ENCODE measurements at regions not wholly inside any gene's neighbourhood (a gene's known extent, or its start where the extent isn't known, plus 50 kb on each side); places are given as distances from the start of the nearest gene placed in this dataset.

GRCh38 chr2:193475038-193475437 lies 1280.3 kb upstream of the TMEFF2 start:
- H3K56ac ChIP-seq (replicated peaks; ENCODE audit: insufficient read length, low read depth, low read length) = no peak overlapping the region
- no peak overlapping the region for H3K9ac ChIP-seq (replicated peaks in 1 of 4; ENCODE audit: extremely low read depth in 1 of 4, low read depth in 3 of 4, low read length in 3 of 4)
- no peaks in the 10 kb centered on the region for H3K23me2 ChIP-seq (ENCODE audit: low read depth, low read length)
- no peak overlapping the region for H3K4ac ChIP-seq (replicated peaks; ENCODE audit: insufficient read length, low read depth, low read length)
- no peak overlapping the region for H3K4me2 ChIP-seq (ENCODE audit: insufficient read depth in 1 of 2, low read depth in 2 of 2, low read length in 2 of 2)
- FAIRE-seq = no peak
- no peak overlapping the region for H3K14ac ChIP-seq (ENCODE audit: insufficient read length)
- DNase-seq (ENCODE audit: low read depth in 1 of 2, low spot score in 2 of 2) = no peak
- H3K79me2 ChIP-seq (ENCODE audit: control insufficient read depth in 1 of 2, insufficient read depth in 2 of 2, low read length in 2 of 2) = no peaks in the 10 kb centered on the region
- H2BK120ac ChIP-seq (replicated peaks; ENCODE audit: low read depth, low read length) = no peak overlapping the region
- no peak overlapping the region for H2BK12ac ChIP-seq (ENCODE audit: low read depth, low read length)
- no peak overlapping the region for H3K23ac ChIP-seq (ENCODE audit: insufficient read length)
- WGBS, 2 experiments (ENCODE audit: extremely low coverage in 1 of 2, insufficient coverage in 1 of 2, insufficient read length in 1 of 2, insufficient replicate concordance in 2 of 2, low coverage in 1 of 2, low lambda C conversion rate in 2 of 2, missing lambda C conversion rate in 1 of 2) = 92% methylated on average over 3 of the region's 3 CpGs; no CpG with 5 or more reads in 1 of the 2 experiments
- POLR2A ChIA-PET (ENCODE audit: partially characterized antibody) = no interaction called here
- H3K9me3 ChIP-seq (ENCODE audit: insufficient read depth in 2 of 2, low read depth in 1 of 2, low read length in 1 of 2) = no peaks in the 10 kb centered on the region
- no peak overlapping the region for H2BK15ac ChIP-seq (ENCODE audit: low read length)
- no peak overlapping the region for H3K4me3 ChIP-seq (ENCODE audit: extremely low read depth in 1 of 4, insufficient read depth in 2 of 4, low read depth in 3 of 4, low read length in 4 of 4)
- H3K4me1 ChIP-seq (replicated peaks in 1 of 4; ENCODE audit: control insufficient read depth in 3 of 4, insufficient read depth in 4 of 4, low read length in 3 of 4) = no peaks in the 10 kb centered on the region
- H3K36me3 ChIP-seq (ENCODE audit: control insufficient read depth in 2 of 4, insufficient read depth in 4 of 4, low read length in 3 of 4) = no peaks in the 10 kb centered on the region
- no peaks in the 10 kb centered on the region for H3K27me3 ChIP-seq (replicated peaks in 1 of 4; ENCODE audit: control insufficient read depth in 3 of 4, extremely low read depth in 1 of 4, insufficient read depth in 3 of 4, low read length in 3 of 4)
- H2AFZ ChIP-seq (ENCODE audit: low read length) = no peak overlapping the region
- CTCF ChIA-PET (ENCODE audit: partially characterized antibody) = no interaction called here
- H3K79me1 ChIP-seq (ENCODE audit: low read depth, low read length) = no peaks in the 10 kb centered on the region
- H2BK20ac ChIP-seq (ENCODE audit: low read length) = no peak overlapping the region
- H3K27ac ChIP-seq (ENCODE audit: low read depth, low read length) = no peak overlapping the region
- H4K5ac ChIP-seq (ENCODE audit: insufficient read length, low read depth, low read length) = no peak overlapping the region
- no peak overlapping the region for H2AK5ac ChIP-seq (ENCODE audit: low read depth, low read length)
- H4K91ac ChIP-seq (replicated peaks; ENCODE audit: insufficient read length, low read length) = no peak overlapping the region
- H4K20me1 ChIP-seq (replicated peaks in 1 of 2; ENCODE audit: control insufficient read depth in 1 of 2, insufficient read depth in 2 of 2, low read length in 2 of 2) = no peaks in the 10 kb centered on the region
- H2BK5ac ChIP-seq (ENCODE audit: low read depth, low read length) = no peak overlapping the region
- H3K18ac ChIP-seq (ENCODE audit: extremely low read depth, low read length) = no peak overlapping the region
- H4K8ac ChIP-seq (ENCODE audit: extremely low read depth, insufficient read depth, low read length) = no peak overlapping the region
- TF ChIP-seq SP2 (IDR thresholded peaks at IDR 0.05; ENCODE audit: low read length) (no peak), NANOG (IDR thresholded peaks at IDR 0.05; ENCODE audit: insufficient read depth, low read depth, low read length, poor library complexity, severe bottlenecking) (no peak), SP4 (IDR thresholded peaks at IDR 0.05; ENCODE audit: low read length) (no peak), CBX8 (IDR thresholded peaks at IDR 0.05; ENCODE audit: borderline replicate concordance, low read depth, low read length) (no peak), TAF7 (optimal IDR thresholded peaks at IDR 0.05; ENCODE audit: borderline replicate concordance, low read depth, low read length) (no peak), MAX (IDR thresholded peaks at IDR 0.05) (no peak), CEBPB (IDR thresholded peaks at IDR 0.05; ENCODE audit: low read depth, low read length) (no peak), SIN3A (conservative IDR thresholded peaks at IDR 0.05 in 1 of 2, IDR thresholded peaks at IDR 0.05 in 1 of 2; ENCODE audit: low read depth in 1 of 2, low read length in 2 of 2) (no peak), EGR1 (IDR thresholded peaks at IDR 0.05; ENCODE audit: borderline replicate concordance, low read depth, low read length) (no peak), YY1 (IDR thresholded peaks at IDR 0.05; ENCODE audit: low read depth, low read length) (no peak), CHD1 (IDR thresholded peaks at IDR 0.05; ENCODE audit: low read depth, low read length) (no peak), JUND (IDR thresholded peaks at IDR 0.05; ENCODE audit: low read length) (no peak), SIX5 (IDR thresholded peaks at IDR 0.05; ENCODE audit: low read depth, low read length) (no peak), HDAC2 (IDR thresholded peaks at IDR 0.05; ENCODE audit: borderline replicate concordance in 1 of 2, low read depth in 2 of 2, low read length in 2 of 2) (no peak)
